ENCODE measurements at regions not wholly inside any gene's neighbourhood (a gene's known extent, or its start where the extent isn't known, plus 50 kb on each side); places are given as distances from the start of the nearest gene placed in this dataset.

DNA sequence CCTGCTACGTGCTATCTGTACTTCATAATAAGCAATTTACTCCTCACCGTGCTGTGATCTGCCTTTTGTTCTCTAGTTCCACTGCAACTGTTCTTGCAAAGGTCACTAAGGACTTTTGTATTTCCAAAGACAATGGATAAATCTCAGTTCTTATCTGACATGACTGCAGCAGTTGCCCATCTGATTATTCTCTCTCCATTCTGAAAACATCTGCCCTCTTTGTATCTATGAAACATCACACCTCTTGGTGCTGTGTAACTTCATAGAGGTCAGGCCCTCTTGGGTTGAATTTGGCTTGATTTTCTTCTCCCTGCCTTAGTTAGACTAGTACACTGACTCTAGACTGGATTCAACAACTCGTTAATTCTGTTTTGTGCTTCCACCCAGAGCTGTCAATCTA lies 319.6 kb downstream of the BTG1 start:
- TF ChIP-seq, protein P1, sequence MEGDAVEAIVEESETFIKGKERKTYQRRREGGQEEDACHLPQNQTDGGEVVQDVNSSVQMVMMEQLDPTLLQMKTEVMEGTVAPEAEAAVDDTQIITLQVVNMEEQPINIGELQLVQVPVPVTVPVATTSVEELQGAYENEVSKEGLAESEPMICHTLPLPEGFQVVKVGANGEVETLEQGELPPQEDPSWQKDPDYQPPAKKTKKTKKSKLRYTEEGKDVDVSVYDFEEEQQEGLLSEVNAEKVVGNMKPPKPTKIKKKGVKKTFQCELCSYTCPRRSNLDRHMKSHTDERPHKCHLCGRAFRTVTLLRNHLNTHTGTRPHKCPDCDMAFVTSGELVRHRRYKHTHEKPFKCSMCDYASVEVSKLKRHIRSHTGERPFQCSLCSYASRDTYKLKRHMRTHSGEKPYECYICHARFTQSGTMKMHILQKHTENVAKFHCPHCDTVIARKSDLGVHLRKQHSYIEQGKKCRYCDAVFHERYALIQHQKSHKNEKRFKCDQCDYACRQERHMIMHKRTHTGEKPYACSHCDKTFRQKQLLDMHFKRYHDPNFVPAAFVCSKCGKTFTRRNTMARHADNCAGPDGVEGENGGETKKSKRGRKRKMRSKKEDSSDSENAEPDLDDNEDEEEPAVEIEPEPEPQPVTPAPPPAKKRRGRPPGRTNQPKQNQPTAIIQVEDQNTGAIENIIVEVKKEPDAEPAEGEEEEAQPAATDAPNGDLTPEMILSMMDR (IDR thresholded peaks at IDR 0.05; ENCODE audit: poor library complexity) = no peak
- TF ChIP-seq EZH2 (IDR thresholded peaks at IDR 0.05; ENCODE audit: borderline replicate concordance) = no peak

Data from hepatocyte (in vitro differentiated cells).